HepG2 (cell line): ENCODE measurements at regions not wholly inside any gene's neighbourhood (a gene's known extent, or its start where the extent isn't known, plus 50 kb on each side); places are given as distances from the start of the nearest gene placed in this dataset.

ENCODE experiments used
- ARID2 ChIP-seq: sonication (generic); formaldehyde crosslinking; IDR thresholded peaks from 2 replicates; pipeline ENCODE4 v1.8.1; 2022; ENCODE audit warnings: mild to moderate bottlenecking, missing genetic modification reagents, borderline replicate concordance
- EP300 ChIP-seq, 3 experiments: sonication (generic) in 1 of 3; formaldehyde crosslinking in 1 of 3; IDR thresholded peaks; 2 replicates each; pipeline versions ENCODE4 v1.5.1 to v1.6.1; 2011 to 2020; ENCODE audit warnings: low read depth in 2 of 3, low read length in 2 of 3, borderline replicate concordance in 1 of 3, improper control_type of control experiment in 1 of 3, mild to moderate bottlenecking in 1 of 3, missing genetic modification reagents in 1 of 3, moderate library complexity in 1 of 3
- ESRRA ChIP-seq: sonication (generic); formaldehyde crosslinking; IDR thresholded peaks from 2 replicates; pipeline ENCODE4 v1.5.1; 2020; ENCODE audit warnings: mild to moderate bottlenecking, low read depth, missing genetic modification reagents
- EZH2 ChIP-seq: conservative IDR thresholded peaks from 2 replicates; pipeline ENCODE4 v1.6.1; 2012; ENCODE audit warnings: mild to moderate bottlenecking, low read depth, low read length, moderate library complexity
- JUN ChIP-seq: sonication (generic); formaldehyde crosslinking; IDR thresholded peaks from 2 replicates; pipeline ENCODE4 v1.4.0; 2020; ENCODE audit warnings: mild to moderate bottlenecking, missing genetic modification reagents
- MAZ ChIP-seq, 2 experiments: sonication (generic) in 1 of 2; formaldehyde crosslinking in 1 of 2; IDR thresholded peaks; 2 replicates each; pipeline versions ENCODE4 v1.5.0 to v1.6.1; 2012 to 2020; ENCODE audit warnings: low read depth in 2 of 2, mild to moderate bottlenecking in 2 of 2, borderline replicate concordance in 1 of 2, improper control_type of control experiment in 1 of 2, low read length in 1 of 2, missing genetic modification reagents in 1 of 2, moderate library complexity in 1 of 2
- MEF2D ChIP-seq: sonication (generic); formaldehyde crosslinking; IDR thresholded peaks from 2 replicates; pipeline ENCODE4 v1.5.1; 2020; ENCODE audit warnings: mild to moderate bottlenecking, missing genetic modification reagents
- NFE2L1 ChIP-seq: sonication (generic); formaldehyde crosslinking; IDR thresholded peaks from 2 replicates; pipeline ENCODE4 v1.4.0; 2020; ENCODE audit warnings: missing genetic modification reagents, mild to moderate bottlenecking, borderline replicate concordance
- POLR2AphosphoS5 ChIP-seq: IDR thresholded peaks from 2 replicates; pipeline ENCODE4 v1.6.1; 2012; ENCODE audit warnings: low read depth, low read length
- ZNF350 ChIP-seq: sonication (generic); formaldehyde crosslinking; IDR thresholded peaks from 2 replicates; pipeline ENCODE4 v1.4.0; 2020; ENCODE audit warnings: mild to moderate bottlenecking, low read depth, missing genetic modification reagents, borderline replicate concordance
- ZNF510 ChIP-seq: sonication (generic); formaldehyde crosslinking; IDR thresholded peaks from 2 replicates; pipeline ENCODE4 v1.4.0; 2020; ENCODE audit warnings: low read depth, mild to moderate bottlenecking, missing genetic modification reagents
- ZNF569 ChIP-seq: sonication (generic); formaldehyde crosslinking; IDR thresholded peaks from 2 replicates; pipeline ENCODE4 v1.5.0; 2020; ENCODE audit warnings: mild to moderate bottlenecking, missing genetic modification reagents, moderate library complexity, borderline replicate concordance
- TF ChIP-seq, protein P1 (sequence below): sonication (generic); formaldehyde crosslinking; IDR thresholded peaks from 2 replicates; pipeline ENCODE4 v1.5.0; 2020; ENCODE audit warnings: mild to moderate bottlenecking, missing genetic modification reagents, moderate library complexity
- TF ChIP-seq, protein P2 (sequence below): IDR thresholded peaks from 2 replicates; pipeline ENCODE4 v1.6.1; 2012; ENCODE audit warnings: inconsistent platforms

- no peak for TF ChIP-seq ZNF510 (CRISPR knock-in tag)
- no peak for TF ChIP-seq MAZ (IDR thresholded peaks at IDR 0.05; ENCODE audit: borderline replicate concordance, low read depth, low read length)
- no peak for TF ChIP-seq MAZ (CRISPR knock-in tag; IDR thresholded peaks at IDR 0.05; ENCODE audit: low read depth)
- TF ChIP-seq POLR2AphosphoS5 = no peak
- TF ChIP-seq, protein P1, sequence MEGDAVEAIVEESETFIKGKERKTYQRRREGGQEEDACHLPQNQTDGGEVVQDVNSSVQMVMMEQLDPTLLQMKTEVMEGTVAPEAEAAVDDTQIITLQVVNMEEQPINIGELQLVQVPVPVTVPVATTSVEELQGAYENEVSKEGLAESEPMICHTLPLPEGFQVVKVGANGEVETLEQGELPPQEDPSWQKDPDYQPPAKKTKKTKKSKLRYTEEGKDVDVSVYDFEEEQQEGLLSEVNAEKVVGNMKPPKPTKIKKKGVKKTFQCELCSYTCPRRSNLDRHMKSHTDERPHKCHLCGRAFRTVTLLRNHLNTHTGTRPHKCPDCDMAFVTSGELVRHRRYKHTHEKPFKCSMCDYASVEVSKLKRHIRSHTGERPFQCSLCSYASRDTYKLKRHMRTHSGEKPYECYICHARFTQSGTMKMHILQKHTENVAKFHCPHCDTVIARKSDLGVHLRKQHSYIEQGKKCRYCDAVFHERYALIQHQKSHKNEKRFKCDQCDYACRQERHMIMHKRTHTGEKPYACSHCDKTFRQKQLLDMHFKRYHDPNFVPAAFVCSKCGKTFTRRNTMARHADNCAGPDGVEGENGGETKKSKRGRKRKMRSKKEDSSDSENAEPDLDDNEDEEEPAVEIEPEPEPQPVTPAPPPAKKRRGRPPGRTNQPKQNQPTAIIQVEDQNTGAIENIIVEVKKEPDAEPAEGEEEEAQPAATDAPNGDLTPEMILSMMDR (CRISPR knock-in tag) = no peak
- TF ChIP-seq, protein P2, sequence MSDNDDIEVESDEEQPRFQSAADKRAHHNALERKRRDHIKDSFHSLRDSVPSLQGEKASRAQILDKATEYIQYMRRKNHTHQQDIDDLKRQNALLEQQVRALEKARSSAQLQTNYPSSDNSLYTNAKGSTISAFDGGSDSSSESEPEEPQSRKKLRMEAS = no peak
- TF ChIP-seq EZH2 = no peak
- TF ChIP-seq EP300 (IDR thresholded peaks at IDR 0.05; ENCODE audit: low read depth in 2 of 2, low read length in 2 of 2) = no peak
- no peak for TF ChIP-seq EP300 (CRISPR knock-in tag; IDR thresholded peaks at IDR 0.05; ENCODE audit: borderline replicate concordance)
- TF ChIP-seq ARID2 = no peak
- TF ChIP-seq ZNF350 (CRISPR knock-in tag) = no peak
- TF ChIP-seq JUN (CRISPR knock-in tag) = no peak
- TF ChIP-seq MEF2D (CRISPR knock-in tag) = no peak
- TF ChIP-seq ESRRA (CRISPR knock-in tag) = no peak
- TF ChIP-seq NFE2L1 = no peak
- TF ChIP-seq ZNF569 (CRISPR knock-in tag) = no peak
These were observed 650.1 kb downstream of the KCNT2 start for GRCh38 chr1:195958131-195958530.
